Endothelial cell of umbilical vein (primary cell): ENCODE measurements at regions not wholly inside any gene's neighbourhood (a gene's known extent, or its start where the extent isn't known, plus 50 kb on each side); places are given as distances from the start of the nearest gene placed in this dataset.

ENCODE experiments used
- BruUV-seq: library from RNA; stranded (reverse); fragments of 400-500 nt; replicated peaks from 2 replicates; lab custom pipeline; 2021; lab: Mats Ljungman, UMichigan
- CTCF ChIA-PET: fragments of 300-600, 350-600 bp; sonication (Branson Sonifier 250); formaldehyde crosslinking; loops from one replicate; lab custom pipeline; 2021; ENCODE audit warnings: antibody characterized with exemption, inconsistent platforms; lab: Charles Lee
- POLR2A ChIA-PET: fragments of 300-600, 350-600 bp; sonication (Branson Sonifier 250); formaldehyde crosslinking; loops from one replicate; lab custom pipeline; 2021; ENCODE audit warnings: antibody characterized with exemption, inconsistent platforms; lab: Charles Lee
- DNase-seq: peaks from one replicate; pipeline ENCODE4 v3.0.0-alpha.2; 2011; ENCODE audit warnings: low read depth, low spot score
- FAIRE-seq: peaks from 2 replicates; lab custom pipeline; 2011; peaks lifted over from hg19 to GRCh38; lab: Jason Lieb, UNC
- H2AFZ ChIP-seq: 2 replicates; pipeline ENCODE4 v1.6.0; 2012; ENCODE audit warnings: low read depth, low read length, control low read depth, inconsistent platforms
- H3K27ac ChIP-seq: 2 replicates; pipeline ENCODE4 v1.5.1; 2011; ENCODE audit warnings: low read depth, mild to moderate bottlenecking, control low read depth, low read length, moderate library complexity; ENCODE audit not compliant: insufficient read depth
- H3K27me3 ChIP-seq, 2 experiments: 2 replicates each; pipeline versions ENCODE4 v1.6.0 to v1.6.1; 2011; ENCODE audit warnings: low read length in 2 of 2, mixed read lengths in 1 of 2; ENCODE audit not compliant: control insufficient read depth in 2 of 2, insufficient read depth in 2 of 2
- H3K36me3 ChIP-seq, 2 experiments: 2 replicates in 1 of 2; 3 replicates in 1 of 2; pipeline ENCODE4 v1.5.1; 2011; ENCODE audit warnings: low read length in 2 of 2, mild to moderate bottlenecking in 1 of 2, moderate library complexity in 1 of 2; ENCODE audit not compliant: control insufficient read depth in 2 of 2, insufficient read depth in 2 of 2; ENCODE audit errors: extremely low read depth in 1 of 2
- H3K4me1 ChIP-seq: 3 replicates; pipeline ENCODE4 v1.5.1; 2011; ENCODE audit warnings: mild to moderate bottlenecking, low read length; ENCODE audit not compliant: control insufficient read depth, insufficient read depth; ENCODE audit errors: extremely low read depth
- H3K4me2 ChIP-seq: 2 replicates; pipeline ENCODE4 v1.6.1; 2011; ENCODE audit warnings: low read length, control low read depth, mixed read lengths; ENCODE audit not compliant: insufficient read depth
- H3K4me3 ChIP-seq, 3 experiments: fragments of 200-600 bp in 1 of 3; sonication (generic), shearing (Covaris generic) in 1 of 3; replicated peaks in 1 of 3; 2 replicates each; pipeline ENCODE4 v1.5.1; 2011 to 2016; ENCODE audit warnings: control low read depth in 3 of 3, low read length in 3 of 3, mild to moderate bottlenecking in 2 of 3, inconsistent platforms in 1 of 3, low read depth in 1 of 3, moderate library complexity in 1 of 3; ENCODE audit not compliant: insufficient read depth in 1 of 3
- H3K79me2 ChIP-seq: 2 replicates; pipeline ENCODE4 v1.6.0; 2012; ENCODE audit warnings: low read length, inconsistent platforms; ENCODE audit not compliant: control insufficient read depth, insufficient read depth
- H3K9ac ChIP-seq: replicated peaks from 2 replicates; pipeline ENCODE3; 2011; ENCODE audit warnings: low read length, control low read depth; ENCODE audit not compliant: insufficient read depth; ENCODE audit errors: extremely low read depth
- H3K9me1 ChIP-seq: replicated peaks from 3 replicates; pipeline ENCODE4 v1.6.0; 2011; ENCODE audit warnings: mild to moderate bottlenecking, low read length; ENCODE audit not compliant: control insufficient read depth, insufficient read depth; ENCODE audit errors: extremely low read depth
- H3K9me3 ChIP-seq: replicated peaks from 2 replicates; pipeline ENCODE4 v1.5.1; 2012; ENCODE audit warnings: low read length, inconsistent platforms; ENCODE audit not compliant: control insufficient read depth, insufficient read depth
- H4K20me1 ChIP-seq: replicated peaks from 2 replicates; pipeline ENCODE3; 2011; ENCODE audit warnings: mild to moderate bottlenecking, low read length; ENCODE audit not compliant: control insufficient read depth, insufficient read depth; ENCODE audit errors: extremely low read depth
- EZH2 ChIP-seq: IDR thresholded peaks from 2 replicates; pipeline ENCODE4 v1.6.1; 2012; ENCODE audit warnings: borderline replicate concordance, low read depth, mild to moderate bottlenecking, moderate library complexity, low read length, inconsistent platforms; ENCODE audit not compliant: severe bottlenecking
- FOS ChIP-seq: IDR thresholded peaks from 2 replicates; pipeline ENCODE4 v1.6.1; 2011; ENCODE audit warnings: mild to moderate bottlenecking, low read length, moderate library complexity, borderline replicate concordance; ENCODE audit not compliant: insufficient read depth
- GATA2 ChIP-seq: IDR thresholded peaks from 2 replicates; pipeline ENCODE4 v1.7.0; 2011; ENCODE audit warnings: low read depth, mild to moderate bottlenecking, moderate library complexity, mixed read lengths, low read length; ENCODE audit not compliant: insufficient read length, insufficient read depth
- JUN ChIP-seq: IDR thresholded peaks from 2 replicates; pipeline ENCODE4 v1.6.1; 2011; ENCODE audit warnings: borderline replicate concordance, low read depth; ENCODE audit not compliant: insufficient read length, insufficient read depth
- MYC ChIP-seq: IDR thresholded peaks from one replicate; pipeline ENCODE4 v1.6.1; 2011; ENCODE audit warnings: mild to moderate bottlenecking, low read depth, low read length
- POLR2A ChIP-seq: IDR thresholded peaks from 2 replicates; pipeline ENCODE4 v1.6.1; 2012; ENCODE audit warnings: low read depth, mild to moderate bottlenecking, control low read depth, low read length
- POLR2AphosphoS5 ChIP-seq: IDR thresholded peaks from 2 replicates; pipeline ENCODE4 v1.6.1; 2012; ENCODE audit warnings: low read depth, mild to moderate bottlenecking, control low read depth, low read length, moderate library complexity; ENCODE audit not compliant: insufficient read depth
- dilution Hi-C: fragments of 300-500 bp; cut with MboI; formaldehyde crosslinking; loops from one replicate; pipeline ENCODE4 v1.15.0; 2019; ENCODE audit warnings: low sequenced_read_pairs; ENCODE audit not compliant: extremely low pct_ligation_motif_present
- intact Hi-C: fragments of 100-400 bp; cut with micrococcal nuclease; formaldehyde crosslinking; loops from one replicate; pipeline ENCODE4 v1.10.0; 2022
- TF ChIP-seq, protein P1 (sequence below): IDR thresholded peaks from 2 replicates; pipeline ENCODE4 v1.6.1; 2011; ENCODE audit not compliant: insufficient read depth, insufficient read length
- TF ChIP-seq, protein P2 (sequence below), 2 donors: IDR thresholded peaks; 1 replicate in 1 of 2; 2 replicates in 1 of 2; pipeline ENCODE4 v1.5.1; 2011; ENCODE audit warnings: low read length in 2 of 2, mild to moderate bottlenecking in 2 of 2, moderate library complexity in 2 of 2, control low read depth in 1 of 2, inconsistent platforms in 1 of 2, low read depth in 1 of 2; ENCODE audit not compliant: insufficient read depth in 1 of 2; ENCODE audit errors: extremely low read depth in 1 of 2

DNA sequence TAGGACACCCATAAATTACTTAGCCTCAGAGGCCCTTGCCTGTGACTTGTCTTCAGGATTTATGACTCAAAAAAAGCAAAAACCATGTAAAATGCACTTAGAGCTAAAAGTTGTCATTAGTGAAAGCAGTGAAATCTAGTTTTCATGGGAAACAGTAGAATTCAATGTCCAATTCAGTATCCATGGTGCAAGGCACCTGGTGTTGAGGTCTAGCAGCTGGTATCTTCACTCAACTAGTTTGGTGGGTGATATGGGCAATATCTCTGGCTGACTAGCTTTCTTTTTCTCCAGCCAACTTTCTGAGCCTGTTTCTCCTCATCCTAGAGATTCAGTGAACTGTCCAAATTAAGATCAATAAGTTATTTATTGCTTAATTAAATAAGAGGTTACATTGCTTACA, 229.8 kb upstream of the NDST4 start:
- CTCF ChIA-PET: no interaction called here
- H3K79me2 ChIP-seq: no peaks in the 10 kb centered on the region
- no peak overlapping the region for H3K27ac ChIP-seq
- H3K9ac ChIP-seq: no peak overlapping the region
- H3K4me3 ChIP-seq: no peak overlapping the region
- no peaks in the 10 kb centered on the region for H3K9me1 ChIP-seq
- no TSS peak for BruUV-seq
- dilution Hi-C loops (no loop called here), intact Hi-C loops (no loop called here)
- TF ChIP-seq EZH2 (no peak), MYC (no peak), POLR2A (no peak), GATA2 (no peak), FOS (no peak), POLR2AphosphoS5 (no peak), JUN (no peak)
- TF ChIP-seq, protein P1, sequence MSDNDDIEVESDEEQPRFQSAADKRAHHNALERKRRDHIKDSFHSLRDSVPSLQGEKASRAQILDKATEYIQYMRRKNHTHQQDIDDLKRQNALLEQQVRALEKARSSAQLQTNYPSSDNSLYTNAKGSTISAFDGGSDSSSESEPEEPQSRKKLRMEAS: no peak
- TF ChIP-seq, protein P2, sequence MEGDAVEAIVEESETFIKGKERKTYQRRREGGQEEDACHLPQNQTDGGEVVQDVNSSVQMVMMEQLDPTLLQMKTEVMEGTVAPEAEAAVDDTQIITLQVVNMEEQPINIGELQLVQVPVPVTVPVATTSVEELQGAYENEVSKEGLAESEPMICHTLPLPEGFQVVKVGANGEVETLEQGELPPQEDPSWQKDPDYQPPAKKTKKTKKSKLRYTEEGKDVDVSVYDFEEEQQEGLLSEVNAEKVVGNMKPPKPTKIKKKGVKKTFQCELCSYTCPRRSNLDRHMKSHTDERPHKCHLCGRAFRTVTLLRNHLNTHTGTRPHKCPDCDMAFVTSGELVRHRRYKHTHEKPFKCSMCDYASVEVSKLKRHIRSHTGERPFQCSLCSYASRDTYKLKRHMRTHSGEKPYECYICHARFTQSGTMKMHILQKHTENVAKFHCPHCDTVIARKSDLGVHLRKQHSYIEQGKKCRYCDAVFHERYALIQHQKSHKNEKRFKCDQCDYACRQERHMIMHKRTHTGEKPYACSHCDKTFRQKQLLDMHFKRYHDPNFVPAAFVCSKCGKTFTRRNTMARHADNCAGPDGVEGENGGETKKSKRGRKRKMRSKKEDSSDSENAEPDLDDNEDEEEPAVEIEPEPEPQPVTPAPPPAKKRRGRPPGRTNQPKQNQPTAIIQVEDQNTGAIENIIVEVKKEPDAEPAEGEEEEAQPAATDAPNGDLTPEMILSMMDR (IDR thresholded peaks at IDR 0.05; ENCODE audit: extremely low read depth in 1 of 2, insufficient read depth in 1 of 2, low read depth in 1 of 2, low read length in 2 of 2): no peak
- H3K4me1 ChIP-seq: no peaks in the 10 kb centered on the region
- no peak overlapping the region for H3K4me2 ChIP-seq
- peaks cover 3% of the 10 kb centered on the region for H3K9me3 ChIP-seq
- no peak overlapping the region for H2AFZ ChIP-seq
- H3K27me3 ChIP-seq: no peaks in the 10 kb centered on the region
- FAIRE-seq (no peak), DNase-seq (no peak)
- POLR2A ChIA-PET: no interaction called here
- no peaks in the 10 kb centered on the region for H4K20me1 ChIP-seq
- H3K36me3 ChIP-seq: no peaks in the 10 kb centered on the region
